GM12874 (cell line): ENCODE measurements at regions not wholly inside any gene's neighbourhood (a gene's known extent, or its start where the extent isn't known, plus 50 kb on each side); places are given as distances from the start of the nearest gene placed in this dataset.

ENCODE experiments used
- CTCF ChIP-seq: IDR thresholded peaks from 2 replicates; pipeline ENCODE4 v1.5.1; 2011; ENCODE audit warnings: low read depth, mild to moderate bottlenecking, control low read depth, low read length, moderate library complexity; ENCODE audit not compliant: insufficient read depth

DNA sequence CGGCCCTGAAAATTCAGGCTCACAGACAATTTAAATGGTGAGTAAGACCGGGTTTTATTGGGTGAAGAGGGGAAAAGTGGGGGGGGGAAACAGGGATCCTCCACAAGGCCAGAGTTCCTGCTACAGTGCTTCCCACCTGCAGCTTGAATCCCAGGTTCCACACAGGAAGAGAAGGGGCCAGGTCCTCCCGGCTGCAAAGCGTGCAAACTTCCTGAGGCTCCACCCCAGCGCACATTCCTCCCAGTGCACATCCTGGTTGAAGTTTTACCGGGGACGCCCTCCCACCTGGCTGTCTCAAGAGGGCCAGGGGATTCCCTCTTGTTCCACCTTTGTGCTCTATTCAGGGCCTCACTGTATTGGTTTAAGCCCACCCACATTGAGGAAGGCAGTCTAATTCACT, 347.7 kb upstream of the REG3G start:
- TF ChIP-seq CTCF, result no peak

- no peak for TF ChIP-seq CTCF
Observed at GRCh38 chr2:78681386-78681785, 344.1 kb upstream of the REG3G start.

DNA sequence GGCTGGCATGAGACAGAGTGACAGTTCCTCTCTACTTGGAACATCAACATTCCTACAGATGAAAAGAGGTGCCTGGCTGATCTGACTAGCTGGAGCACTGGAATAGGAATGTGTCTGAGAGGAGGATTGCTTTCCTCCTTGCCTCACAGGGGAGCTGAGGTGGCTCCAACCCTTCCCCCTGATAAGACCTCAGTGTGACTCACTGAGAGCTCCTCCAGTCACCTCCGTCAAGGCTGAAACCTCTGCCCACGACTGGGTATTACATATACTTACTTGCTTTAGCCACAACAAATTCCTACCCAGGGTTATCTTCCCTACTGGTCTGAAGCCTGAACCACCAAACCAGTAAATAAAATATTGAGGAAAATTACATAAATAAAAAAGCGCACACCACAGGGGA, 342.7 kb upstream of the REG3G start:
- no peak for TF ChIP-seq CTCF

GRCh38 chr2:78686625-78687153, 338.8 kb upstream of the REG3G start:
- TF ChIP-seq CTCF, result no peak

DNA sequence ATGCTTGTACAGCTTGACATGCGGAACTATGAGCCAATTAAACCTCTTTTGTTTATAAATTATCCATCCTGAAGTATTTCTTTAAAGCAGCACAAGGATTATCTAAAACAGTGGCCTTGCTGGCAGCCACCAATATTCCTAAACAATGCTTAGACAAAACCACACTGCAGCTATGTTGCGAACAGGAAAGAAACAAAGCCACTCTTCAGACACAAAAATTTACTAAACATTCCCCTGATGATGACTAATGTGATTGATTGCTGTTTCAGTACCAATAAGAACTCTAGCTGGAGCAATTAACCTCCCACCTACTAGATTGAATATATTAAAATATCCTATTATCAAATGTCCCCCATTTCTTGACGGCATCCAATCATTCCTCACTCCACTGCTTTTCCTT, 325.8 kb upstream of the REG3G start:
- no peak for TF ChIP-seq CTCF

- TF ChIP-seq CTCF, result no peak
Observed at GRCh38 chr2:78701546-78701945, 324.0 kb upstream of the REG3G start.

DNA sequence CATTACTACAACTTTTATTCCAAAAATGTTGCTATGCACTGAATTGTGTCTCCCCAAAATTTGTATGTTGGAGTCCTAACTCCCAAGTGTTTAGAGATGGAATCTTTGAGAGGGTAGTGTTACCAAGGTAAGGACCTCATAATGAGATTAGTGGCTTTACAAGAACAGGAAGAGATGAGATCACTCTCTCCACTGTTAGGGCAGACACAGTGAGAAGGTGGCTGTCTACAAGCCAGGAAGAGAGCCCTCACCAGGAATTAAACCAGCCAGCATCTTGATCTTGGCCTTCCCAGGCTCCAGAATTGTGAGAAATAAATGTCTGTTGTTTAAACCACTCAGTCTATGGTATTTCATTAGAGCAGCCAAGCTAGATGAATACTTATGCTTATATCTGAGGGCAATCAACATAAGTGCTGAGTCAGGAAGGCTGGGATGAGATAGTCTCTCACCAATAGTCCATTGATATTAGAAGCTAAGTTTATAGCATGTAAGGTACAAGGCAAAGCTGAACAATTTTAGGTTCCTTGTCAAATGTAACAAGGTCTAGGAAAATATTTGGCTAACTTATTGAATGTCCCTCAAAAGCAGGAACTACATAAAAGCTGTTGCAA, 317.6 kb upstream of the REG3G start:
- TF ChIP-seq CTCF, result no peak
